GM12865 (cell line): ENCODE measurements at regions not wholly inside any gene's neighbourhood (a gene's known extent, or its start where the extent isn't known, plus 50 kb on each side); places are given as distances from the start of the nearest gene placed in this dataset.

Experiments used
- DNase-seq: peaks from one replicate; pipeline ENCODE4 v3.0.0; 2010; ENCODE audit warnings: low read depth
- H3K4me3 ChIP-seq: 2 replicates; pipeline ENCODE4 v1.5.1; 2011; ENCODE audit warnings: mild to moderate bottlenecking, low read depth, low read length, control low read depth
- CTCF ChIP-seq: IDR thresholded peaks from 2 replicates; pipeline ENCODE4 v1.5.1; 2011; ENCODE audit warnings: low read length, control low read depth, low read depth, inconsistent platforms; ENCODE audit not compliant: insufficient read depth; ENCODE audit errors: missing control alignments

DNA sequence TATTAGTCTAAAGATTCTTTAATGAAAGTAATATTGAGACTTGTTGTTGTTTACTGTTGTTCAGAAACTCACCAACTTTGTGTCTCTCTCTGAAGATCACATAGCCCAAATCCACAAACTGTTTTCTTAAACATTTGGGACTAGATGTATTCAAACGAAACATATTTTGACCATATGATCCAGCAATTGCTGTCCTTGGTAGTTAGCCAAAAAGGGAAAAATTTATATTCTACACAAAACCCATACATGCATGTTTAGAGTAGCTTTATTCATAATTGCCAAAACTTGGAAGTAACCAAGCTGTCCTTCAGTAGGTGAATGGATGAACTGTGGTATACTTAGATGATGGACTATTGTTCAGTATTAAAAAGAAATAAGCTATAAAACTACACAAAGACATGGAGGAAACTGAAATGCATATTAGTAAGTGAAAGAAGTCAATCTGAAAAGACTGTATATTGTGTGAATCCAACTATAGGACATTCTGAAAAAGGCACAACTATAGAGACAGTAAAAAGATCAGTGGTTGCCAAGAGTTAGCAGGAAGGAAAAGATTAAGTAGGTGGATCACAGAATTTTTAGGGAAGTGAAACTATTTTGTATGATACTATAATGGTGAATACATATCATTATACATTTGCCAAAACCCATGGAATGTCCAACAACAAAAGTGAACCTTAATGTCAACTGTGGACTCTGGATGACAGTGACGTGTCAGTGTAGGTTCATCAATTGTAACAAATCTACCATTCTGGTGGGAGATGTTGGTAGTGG lies 442.9 kb downstream of the INSC start:
- no peak for TF ChIP-seq CTCF
- no peak overlapping the region for H3K4me3 ChIP-seq
- DNase-seq = no peak

DNA sequence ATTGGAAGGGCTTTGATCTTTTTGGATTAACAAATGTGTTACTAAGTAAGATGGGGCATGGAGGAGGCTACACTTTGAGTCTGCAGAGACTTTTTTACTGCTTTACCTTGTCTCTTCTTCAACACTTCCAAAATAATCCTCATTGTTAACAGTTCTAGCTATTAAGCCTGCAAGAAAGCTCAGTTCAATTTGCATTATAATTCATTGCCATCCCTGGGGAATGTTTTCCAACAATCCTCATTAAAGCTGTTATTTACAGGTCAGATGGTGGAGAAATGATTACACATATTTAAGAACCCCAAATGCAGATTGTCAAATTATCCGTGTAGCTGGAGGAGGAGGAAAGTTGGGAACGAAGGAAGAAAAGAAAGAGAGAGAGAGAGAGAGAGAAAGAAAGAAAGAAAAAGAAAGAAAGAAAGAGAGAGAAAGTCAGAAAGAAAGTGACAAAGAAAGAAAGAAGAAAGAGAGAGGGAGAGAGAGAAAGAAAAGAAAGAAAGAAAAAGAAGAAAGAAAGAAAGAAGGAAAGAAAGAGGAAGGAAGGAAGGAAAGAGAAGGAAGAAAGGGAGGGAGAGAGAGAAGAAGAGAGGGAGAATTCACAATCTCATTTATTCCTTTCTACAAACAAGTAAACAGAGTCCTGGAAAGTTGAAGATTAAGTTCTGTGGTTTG lies 443.9 kb downstream of the INSC start:
- no peak for DNase-seq
- no peak for TF ChIP-seq CTCF
- H3K4me3 ChIP-seq = no peak overlapping the region

GRCh38 chr11:15560689-15561467 lies 446.2 kb downstream of the INSC start:
- H3K4me3 ChIP-seq = no peak overlapping the region
- TF ChIP-seq CTCF = no peak
- DNase-seq = no peak

GRCh38 chr11:15562230-15562629 lies 447.5 kb downstream of the INSC start:
- no peak for TF ChIP-seq CTCF
- no peak overlapping the region for H3K4me3 ChIP-seq
- no peak for DNase-seq

GRCh38 chr11:15563054-15563453 lies 448.3 kb downstream of the INSC start:
- TF ChIP-seq CTCF = no peak
- H3K4me3 ChIP-seq = no peak overlapping the region
- DNase-seq = no peak

GRCh38 chr11:15565880-15566279 lies 451.2 kb downstream of the INSC start:
- DNase-seq = no peak
- H3K4me3 ChIP-seq = no peak overlapping the region
- TF ChIP-seq CTCF = no peak
